ENCODE measurements at regions not wholly inside any gene's neighbourhood (a gene's known extent, or its start where the extent isn't known, plus 50 kb on each side); places are given as distances from the start of the nearest gene placed in this dataset.
"Not testable (repeated sequence)": the region's sequence is repeated elsewhere in the genome, so short reads cannot be mapped to it uniquely, and the experiment has no call there.

DNA sequence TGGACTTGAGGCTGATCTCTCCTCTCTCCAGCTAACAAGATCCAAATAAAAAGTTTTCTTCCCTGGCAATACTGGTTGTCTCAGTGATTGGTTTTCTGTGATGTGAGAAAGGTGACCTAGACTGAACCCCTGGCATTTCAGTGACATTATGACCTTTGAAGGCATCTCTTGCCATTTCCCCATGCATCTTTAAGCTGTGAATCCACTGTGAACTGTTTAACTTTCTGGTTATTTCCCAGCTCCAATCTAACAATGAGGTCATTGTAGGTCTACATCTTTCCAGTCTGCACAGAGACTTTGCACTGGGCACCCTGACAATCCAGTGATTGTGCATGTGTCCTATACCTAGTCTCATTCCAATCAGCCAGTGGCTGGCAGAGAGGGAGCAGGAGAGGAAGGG, 155.9 kb upstream of the NUDT4 start:
- no peak for DNase-seq

DNA sequence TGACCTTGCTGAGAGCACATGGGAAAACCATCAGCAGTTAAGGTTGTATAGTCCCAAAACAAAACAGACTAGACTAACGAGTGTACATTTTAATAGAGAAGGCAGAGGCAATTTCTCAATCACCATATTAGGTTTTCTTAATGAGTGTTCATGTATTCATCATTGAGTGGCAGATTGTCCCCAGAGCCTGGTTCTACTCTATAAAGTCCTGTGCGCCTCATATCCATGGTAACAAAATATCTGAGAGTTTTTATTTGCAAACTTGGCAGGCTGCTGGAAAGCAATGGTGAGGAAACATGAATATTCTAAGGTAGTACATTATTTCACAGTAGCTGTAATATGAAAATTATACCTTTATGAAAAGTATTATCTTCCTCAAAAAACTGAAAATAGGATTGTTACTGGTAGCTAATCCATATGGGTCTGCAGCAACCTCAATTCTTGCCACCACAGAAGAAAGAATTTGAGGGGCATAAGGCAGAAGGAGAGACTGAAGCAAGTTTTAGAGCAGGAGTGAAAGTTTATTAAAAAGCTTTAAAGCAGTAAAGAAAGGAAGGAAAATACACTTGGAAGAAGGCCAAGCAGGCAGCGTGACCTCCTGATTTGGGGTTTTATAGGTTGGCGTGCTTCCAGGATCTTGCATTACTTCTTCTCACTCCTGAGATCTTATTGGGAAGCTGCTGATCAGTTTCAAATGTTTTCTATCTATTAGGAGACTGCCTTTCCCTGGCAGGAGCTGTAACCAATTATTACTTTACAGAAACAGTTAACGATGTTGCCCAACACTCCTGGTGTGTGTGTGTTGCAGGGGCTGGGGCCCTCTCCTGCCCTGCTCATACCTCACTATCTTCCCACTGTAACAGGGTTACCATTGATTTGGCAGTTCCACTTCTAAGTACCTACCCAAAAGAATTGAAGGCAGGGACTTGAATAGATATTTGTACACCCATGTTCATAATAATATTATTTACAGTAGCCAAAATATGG, 154.0 kb upstream of the NUDT4 start:
- DNase-seq, result no peak

DNA sequence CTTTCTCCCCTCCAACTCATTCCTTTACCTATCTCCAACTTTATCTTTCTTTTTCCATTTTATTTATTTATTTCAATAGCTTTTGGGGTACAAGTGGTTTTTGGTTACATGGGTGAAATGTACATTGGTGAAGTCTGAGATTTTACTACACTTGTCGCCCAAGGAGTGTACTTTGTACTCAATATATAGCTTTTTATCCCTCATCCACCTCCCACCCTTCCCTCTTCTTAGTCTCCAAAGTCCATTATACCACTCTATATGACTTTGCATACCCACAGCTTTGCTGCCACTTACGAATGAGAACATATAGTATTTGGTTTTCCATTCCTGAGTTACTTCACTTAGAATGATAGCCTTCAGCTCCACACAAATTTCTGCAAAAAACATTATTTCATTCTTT, 152.6 kb upstream of the NUDT4 start:
- DNase-seq, result no peak

DNA sequence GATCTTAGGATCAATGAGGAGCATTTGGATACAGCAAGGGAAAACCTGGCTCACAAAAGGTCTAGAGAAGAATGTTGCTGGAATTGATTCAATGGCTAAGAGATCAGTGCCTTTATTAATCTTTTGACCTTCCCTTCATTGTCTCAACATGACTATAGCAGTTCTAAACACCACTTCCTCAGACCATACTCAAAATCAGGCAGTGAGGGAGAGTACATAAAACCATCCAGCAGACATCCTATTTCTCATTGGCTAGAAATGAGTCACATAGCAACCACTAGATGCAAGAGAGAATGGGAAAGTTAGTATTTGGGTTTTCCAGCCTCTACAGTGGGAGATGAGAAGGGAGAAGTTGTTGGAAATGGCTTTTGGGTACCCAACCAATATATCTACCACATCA, 151.4 kb upstream of the NUDT4 start:
- no peak for DNase-seq

DNA sequence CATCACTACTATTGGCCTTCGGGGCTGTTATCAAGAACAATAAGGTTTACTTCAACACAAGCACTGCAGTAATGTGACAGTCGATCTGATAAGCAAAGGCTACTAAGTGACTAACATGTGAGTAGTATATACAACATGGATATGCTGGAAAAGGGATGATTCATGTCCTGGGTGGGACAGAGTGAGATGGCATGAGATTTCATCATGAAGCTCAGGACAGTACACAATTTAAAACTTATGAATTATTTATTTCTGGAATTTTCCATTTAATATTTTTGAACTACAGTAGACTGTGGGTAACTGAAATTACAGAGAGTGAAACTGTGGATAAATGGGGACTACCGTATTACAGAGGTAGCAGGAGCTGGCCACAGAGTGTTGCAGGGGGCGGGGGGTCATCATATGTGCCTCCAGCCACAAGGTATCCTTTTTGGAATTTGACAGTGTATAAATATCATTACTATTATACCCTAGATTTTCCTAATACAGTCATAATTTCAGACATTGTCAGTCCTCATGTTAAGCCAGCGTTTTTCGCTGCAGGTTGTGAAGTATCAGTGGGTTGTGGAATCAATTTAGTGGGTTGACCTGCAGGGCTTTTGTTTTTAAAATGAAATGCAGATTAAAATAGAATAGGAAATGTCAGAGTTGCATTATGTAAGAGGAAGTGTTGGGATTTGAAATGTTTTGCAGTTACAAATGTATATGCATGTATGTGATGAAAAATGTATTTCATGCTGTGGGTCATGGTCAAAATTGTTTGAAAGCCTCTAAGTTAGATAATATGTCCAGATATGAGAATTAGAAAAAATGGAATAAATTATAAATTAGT, 148.0 kb upstream of the NUDT4 start:
- DNase-seq, result no peak

DNA sequence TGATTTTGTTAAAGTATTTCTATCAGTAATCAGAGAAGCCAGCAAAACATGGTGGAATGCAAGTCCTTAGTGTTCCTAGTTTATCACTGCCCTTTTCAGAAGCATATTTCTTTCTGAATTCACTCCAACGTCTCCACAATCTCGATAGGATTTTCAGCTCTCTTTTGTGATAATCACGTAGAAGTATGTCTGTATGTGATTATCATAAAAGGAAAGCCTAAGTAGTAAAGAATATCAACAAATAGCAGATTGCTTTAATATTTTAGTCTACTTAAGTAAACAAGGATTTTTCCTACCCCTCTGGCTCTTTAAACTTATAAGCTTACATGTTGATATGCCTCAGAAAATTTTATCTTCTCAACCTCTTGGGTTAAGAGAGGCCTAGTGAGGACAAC, 147.4 kb upstream of the NUDT4 start:
- DNase-seq, result no peak

DNA sequence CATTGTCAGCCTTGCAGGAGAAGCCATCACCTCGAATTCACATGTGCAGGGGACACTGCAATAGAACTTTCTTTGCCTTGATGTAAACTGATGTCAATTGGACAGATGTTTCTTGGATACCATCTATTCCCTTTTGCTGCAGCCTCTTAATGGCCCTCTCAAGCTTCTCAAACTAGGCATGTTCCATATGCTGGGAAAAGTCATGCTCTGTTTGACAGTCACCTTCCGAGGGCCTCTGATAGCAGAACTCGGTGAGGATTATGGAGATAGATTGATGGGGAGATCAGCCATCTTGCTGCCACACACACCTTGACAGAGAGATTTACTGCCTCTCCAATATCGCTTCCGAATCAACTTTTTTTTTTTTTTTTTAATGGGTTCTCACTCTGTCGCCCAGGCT, 145.8 kb upstream of the NUDT4 start:
- DNase-seq, result no peak

DNA sequence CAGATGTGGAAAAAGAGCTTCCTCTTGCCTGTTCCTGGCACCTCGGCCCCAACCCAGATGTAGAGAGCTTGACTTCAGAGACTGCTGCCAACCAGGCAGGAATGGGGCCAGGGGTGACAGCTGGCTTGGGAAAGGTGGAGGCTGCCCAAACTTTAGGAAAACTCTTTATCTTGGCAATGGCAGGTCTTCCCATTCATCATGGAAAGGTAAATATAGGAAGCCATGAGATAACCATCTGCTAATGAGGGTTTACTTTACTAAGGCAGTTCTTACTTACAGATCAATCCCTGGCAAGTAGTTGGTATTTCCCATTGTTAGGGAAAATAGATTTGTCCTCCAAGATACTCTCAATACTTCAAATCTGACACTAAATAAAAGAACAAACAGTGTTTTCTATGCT, 143.1 kb upstream of the NUDT4 start:
- DNase-seq, result no peak

DNA sequence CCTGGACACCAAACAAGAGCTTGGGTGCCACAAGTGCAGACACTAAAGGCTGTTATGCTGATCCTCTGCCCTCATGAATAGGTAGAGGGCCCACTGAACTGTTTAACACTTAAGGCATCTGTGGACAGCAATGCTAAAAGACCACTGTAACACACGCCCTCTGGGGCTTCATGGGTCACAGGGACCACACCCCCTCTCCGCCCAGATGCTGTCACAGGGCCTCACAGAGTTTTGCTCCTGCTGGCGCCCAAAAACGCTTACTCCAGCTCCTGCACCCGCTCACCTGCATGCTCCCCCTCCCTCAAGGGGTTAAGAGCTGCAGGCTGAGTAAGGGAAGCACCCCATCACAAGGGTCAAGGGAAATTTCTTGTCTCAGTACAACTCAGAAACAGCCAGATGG, 141.8 kb upstream of the NUDT4 start:
- DNase-seq, result no peak

DNA sequence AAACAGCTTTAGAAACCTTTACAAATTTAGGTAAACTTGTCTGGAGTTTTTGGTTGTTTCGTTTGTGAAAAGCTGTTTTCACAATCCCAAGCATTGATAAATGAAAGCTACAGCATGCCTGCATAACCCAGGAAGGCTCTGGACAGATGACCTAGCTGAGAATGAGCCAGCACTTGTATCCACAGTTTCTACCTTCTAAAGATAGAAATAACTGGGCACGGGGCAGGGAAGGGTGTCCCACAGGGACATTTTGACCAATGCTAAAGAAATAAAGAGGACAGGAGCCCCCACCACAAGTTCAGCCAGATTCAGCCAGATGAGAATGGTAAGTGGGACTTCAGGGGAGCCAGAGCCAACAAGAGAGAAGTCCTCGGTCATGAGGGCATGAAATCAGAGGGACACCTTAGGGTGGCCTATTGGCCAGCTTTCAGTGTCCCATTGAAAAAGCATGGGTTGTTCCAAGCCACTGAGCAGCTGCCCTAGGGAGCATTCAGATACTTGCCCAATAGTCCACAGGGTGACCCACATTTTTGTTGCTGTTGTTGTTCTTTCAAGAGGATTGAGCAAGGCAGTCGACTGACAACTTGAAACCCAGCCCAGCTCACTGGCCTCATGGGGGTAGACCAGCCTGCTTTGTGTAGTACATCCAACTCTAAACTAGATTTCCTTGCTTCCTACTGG, 140.3 kb upstream of the NUDT4 start:
- no peak for DNase-seq

DNA sequence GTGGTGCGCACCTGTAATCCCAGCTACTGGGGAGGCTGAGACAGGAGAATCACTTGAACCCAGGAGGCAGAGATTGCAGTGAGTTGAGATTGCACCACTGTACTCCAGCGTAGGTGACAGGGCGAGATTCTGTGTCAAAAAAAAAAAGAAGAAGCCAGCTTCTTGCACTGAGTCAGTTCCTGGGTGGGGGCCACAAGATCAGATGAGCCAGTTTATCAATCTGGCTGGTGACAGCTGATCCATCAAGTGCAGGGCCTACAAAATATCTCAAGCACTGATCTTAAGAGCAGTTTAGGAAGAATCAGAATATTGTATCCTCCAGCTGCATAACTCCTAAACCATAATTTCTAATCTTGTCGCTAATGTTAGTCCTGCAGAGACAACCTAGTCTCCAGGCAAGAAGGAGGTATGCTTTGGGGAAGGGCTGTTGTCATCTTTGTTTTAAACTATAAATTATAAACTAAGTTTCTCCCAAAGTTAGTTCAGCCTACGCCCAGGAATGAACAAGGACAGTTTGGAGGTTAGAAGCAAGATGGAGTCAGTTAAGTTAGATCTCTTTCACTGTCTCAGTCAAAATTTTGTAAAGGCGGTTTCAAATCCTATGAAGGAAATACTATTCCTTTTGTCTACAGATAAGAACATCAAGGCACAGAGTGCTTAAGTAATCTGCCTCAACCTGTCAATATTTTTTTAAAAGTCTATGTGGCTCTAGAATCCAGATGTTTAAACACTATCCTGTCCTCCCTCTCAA, 139.0 kb upstream of the NUDT4 start:
- not testable (repeated sequence) for DNase-seq

DNA sequence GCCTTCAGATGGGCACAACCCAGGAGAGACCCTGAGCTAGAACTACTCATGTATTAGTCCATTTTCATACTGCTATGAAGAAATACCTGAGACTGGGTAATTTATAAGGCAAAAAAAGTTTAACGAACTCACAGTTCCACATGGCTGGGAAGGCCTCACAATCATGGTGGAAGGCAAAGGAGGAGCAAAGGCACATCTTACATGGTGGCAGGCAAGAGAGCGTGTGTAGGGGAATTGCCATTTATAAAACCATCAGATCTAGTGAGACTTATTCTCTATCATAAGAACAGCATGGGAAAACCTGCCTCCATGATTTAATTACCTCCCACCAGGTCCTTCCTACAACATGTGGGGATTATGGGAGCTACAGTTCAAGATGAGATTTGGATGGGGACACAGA, 137.9 kb upstream of the NUDT4 start:
- not testable (repeated sequence) for DNase-seq

DNA sequence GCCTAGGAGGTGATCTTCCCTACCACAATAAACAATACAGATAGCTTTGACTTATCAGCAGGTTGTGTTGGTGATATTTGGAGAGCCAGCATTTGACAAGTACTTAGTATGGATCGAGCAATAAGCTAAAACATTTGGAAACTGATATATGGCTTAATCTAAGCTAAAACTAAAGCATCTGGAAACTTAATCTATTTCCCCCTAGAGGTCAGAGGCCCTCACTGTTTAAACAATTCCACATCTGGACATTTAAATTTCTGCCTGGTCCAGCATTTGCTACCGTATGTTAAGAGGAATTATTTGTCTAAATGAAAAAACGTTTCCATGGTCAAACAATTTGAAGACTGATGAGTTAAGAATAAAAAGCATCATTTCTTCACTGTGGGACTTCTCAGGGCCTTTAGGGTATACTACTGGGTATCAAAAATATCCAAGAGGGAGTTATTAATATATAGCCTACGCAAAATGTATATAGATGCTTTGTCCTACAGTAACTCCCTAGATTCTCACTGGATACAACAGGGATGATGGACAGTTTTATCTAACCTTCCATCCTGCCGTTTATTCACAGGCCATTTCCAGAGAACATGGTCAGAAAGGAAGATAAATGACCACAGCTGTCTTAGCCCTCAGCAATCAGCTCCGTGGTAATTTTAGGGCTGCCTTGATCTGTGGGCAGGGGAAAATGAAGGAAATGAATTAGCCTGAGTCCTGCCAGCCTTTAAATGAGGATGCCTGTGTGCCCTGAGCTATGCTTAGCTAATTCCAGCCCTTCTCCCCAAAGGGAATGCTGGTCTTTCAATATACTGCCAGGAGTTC, 135.4 kb upstream of the NUDT4 start:
- DNase-seq, result no peak

DNA sequence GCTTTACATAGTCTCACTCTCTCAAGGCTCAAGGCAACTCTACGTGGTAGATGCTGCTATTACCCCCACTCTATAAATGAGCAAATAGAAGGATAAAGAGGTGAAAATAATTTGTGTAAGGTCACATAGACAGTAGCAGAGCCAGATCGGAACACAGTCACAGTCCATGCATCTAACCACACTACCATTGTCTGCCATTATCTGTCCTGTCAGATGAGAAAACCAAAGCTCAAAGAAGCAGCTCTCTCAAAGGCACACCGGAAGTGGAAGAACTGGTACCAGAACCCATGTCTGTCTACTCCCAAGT, 134.4 kb upstream of the NUDT4 start:
- no peak for DNase-seq

DNA sequence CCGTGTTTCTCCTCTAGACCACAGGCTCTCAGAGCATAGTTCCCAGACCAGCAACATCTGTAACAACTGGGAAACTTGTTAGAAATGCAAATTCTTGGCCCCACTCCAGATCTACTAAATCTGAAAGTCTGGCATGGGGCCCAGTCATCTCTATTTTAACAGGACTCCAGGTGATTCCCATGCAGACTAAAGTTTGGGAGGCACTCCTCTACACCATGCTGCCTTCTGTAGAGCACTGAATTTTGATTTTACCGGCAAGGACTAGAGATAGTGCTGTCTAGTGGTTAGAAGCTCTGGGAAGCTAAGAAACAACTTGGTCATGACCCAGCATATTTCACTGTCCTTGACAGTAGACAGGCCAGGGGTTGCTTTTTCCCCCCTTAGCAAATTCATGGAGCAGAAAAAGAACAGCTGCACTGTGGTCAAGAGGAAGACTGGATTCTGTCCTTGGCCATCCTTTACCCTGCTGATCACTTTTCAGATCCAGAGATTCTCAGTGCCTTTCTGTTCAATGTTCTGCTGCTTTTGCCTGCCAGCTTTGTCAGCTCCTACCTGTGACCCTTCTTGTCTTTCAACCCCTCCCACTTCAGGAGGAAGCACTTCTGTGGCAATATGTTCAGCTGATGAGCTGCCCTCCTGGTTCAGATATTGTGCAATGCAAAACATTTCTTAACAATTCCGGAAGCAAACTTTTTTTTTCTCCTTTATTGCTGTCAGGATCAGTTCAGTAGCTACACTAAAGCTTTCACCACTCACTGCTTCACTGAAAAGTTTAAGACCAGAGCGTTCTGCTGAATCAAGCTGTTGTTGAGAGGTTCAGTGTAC, 133.8 kb upstream of the NUDT4 start:
- no peak for DNase-seq

DNA sequence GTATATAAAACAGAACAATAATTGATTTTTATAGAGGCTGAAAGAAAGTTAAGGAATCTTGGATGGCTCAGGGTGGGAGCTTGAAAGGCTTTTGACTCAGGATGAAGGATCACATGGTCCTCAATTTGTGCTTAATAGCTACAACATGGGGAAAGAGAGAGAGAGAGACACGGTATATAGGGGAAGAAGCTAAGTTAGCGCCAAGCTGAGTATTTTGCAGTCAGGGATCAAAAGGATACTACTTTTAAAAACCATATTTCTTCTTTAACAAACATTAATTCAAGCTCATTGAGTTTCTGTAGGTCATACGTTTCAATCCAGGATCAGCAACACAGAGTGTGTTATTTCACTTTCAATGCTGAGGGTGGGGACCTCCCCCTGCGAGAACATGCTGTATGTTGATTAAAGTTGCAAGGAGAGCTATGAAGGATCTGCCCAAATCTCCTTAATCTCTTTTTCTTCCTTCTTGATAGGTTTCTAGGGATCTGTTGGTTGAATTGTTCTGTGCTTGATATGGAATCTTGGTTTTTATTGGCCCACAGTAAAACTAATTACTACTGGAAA, 133.1 kb upstream of the NUDT4 start:
- DNase-seq, result no peak

DNA sequence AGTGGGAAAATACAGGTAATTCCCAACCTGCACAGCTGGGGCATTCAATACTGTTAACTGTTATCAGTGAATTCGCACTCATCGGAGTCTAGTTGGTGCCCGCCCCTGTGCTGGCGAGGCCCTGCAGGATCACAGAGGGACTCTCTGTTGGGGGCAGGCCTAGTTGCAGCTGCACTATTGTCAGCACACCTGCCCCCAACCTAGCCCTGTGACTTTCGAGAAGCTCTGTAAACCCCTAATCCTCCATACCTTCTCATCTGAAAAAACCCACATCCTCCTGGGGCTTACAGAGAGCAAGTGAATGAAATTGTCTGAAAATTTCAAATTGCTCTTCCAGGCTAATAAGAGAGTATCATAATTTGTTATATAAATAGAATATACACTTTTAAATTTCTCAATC, 132.2 kb upstream of the NUDT4 start:
- DNase-seq, result no peak

DNA sequence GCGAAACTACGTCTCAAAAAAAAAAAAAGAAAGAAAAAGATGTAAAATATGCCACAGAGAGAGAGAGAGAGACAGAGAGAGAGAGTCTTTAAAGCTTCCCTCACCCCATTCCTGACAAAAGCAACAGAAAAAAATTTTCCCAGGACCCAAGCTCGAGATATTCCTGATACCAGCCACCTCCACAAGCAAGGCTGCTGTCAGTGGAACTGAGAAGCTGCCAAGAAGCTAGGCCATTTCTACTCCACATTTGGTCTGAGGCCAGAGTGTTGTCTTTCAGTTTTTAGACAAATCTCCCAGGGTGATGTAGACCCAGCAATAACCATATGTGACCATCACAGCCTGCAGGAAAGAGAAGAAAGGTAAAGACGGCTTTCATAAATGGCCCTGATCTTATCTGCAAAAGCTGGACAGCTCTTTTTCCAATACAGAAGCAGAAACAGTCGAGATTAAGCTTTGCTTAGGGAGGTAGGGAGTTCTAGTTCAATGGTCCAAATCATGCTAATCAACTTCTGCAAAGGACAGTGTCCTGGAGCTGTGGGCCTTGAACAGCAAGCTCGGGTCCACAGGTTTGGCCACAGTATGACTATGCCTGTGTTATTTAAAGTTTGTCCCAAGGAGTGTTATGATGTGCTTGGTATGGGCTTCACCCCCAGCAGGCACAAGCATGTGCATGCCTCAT, 130.3 kb upstream of the NUDT4 start:
- DNase-seq, result no peak

DNA sequence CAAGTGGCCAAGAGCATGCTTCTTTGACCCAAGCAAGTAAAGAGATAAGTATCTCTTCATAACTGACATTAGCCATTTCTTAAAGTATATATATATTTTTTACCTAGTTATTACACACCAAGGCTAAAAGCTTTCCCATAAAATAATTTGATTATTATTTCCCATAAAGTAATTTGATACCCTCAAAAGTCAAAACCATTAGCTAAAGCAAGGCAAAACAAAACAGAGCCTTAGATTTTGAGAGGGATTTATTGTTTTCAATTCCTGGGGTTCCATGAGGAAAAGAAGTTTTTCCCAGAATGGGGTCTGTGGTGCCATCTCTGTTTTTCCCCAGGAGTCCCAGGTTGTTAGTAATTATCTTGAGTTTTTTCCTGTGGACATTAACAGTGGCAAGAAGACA, 125.5 kb upstream of the NUDT4 start:
- DNase-seq, result no peak

DNA sequence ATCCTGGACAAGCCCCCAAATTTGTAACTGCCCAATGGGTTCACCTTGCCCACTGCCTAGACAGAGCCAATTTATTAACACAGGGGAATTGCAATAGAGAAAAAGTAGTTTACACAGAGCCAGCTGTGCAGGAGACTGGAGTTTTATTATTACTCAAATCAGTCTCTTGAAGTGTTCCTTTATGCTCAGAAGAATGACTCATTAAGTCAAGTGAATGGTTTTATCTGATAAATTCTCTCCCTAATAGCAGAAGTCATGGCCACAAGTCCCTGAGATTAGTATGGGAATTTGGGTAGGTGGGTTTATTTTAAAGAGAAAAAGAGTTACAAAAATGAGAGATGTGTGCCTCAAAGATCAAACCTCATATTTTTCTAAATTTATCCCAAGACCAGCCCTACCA, 122.8 kb upstream of the NUDT4 start:
- DNase-seq, result no peak

All from cerebellar nuclear complex (tissue), 1 donor.